ENCODE measurements at regions not wholly inside any gene's neighbourhood (a gene's known extent, or its start where the extent isn't known, plus 50 kb on each side); places are given as distances from the start of the nearest gene placed in this dataset.

- DNase-seq (ENCODE audit: missing footprints) (no peak), ATAC-seq (no peak)
- intact Hi-C loops (cut with DNase I) = no loop called here
Measured at GRCh38 chr12:89951050-89951693, 242.5 kb upstream of the ATP2B1 start.

- no peak for DNase-seq (ENCODE audit: missing footprints)
- intact Hi-C loops (cut with DNase I) = no loop called here
- no peak for ATAC-seq
Measured at GRCh38 chr12:89950421-89950820, 241.8 kb upstream of the ATP2B1 start.

- DNase-seq (ENCODE audit: missing footprints) = no peak
- intact Hi-C loops (cut with DNase I) = no loop called here
Measured at GRCh38 chr12:89949457-89950195, 241.0 kb upstream of the ATP2B1 start.

GRCh38 chr12:89948271-89949175 is 239.9 kb upstream of the ATP2B1 start:
- intact Hi-C loops (cut with DNase I) = no loop called here
- no peak for DNase-seq (ENCODE audit: missing footprints)
- ATAC-seq = no peak

More at GRCh38 chr12:89949457-89950195, 241.0 kb upstream of the ATP2B1 start:
- no peak for ATAC-seq

GRCh38 chr12:89947437-89948270 is 239.0 kb upstream of the ATP2B1 start:
- intact Hi-C loops (cut with DNase I) = no loop called here

GRCh38 chr12:89946518-89947135 is 238.0 kb upstream of the ATP2B1 start:
- ATAC-seq (no peak), DNase-seq (ENCODE audit: missing footprints) (no peak)
- intact Hi-C loops (cut with DNase I) = no loop called here

More at GRCh38 chr12:89947437-89948270, 239.0 kb upstream of the ATP2B1 start:
- no peak for DNase-seq (ENCODE audit: missing footprints)
- ATAC-seq = no peak

- intact Hi-C loops (cut with DNase I) = no loop called here
- no peak for ATAC-seq
Measured at GRCh38 chr12:89945123-89945522, 236.5 kb upstream of the ATP2B1 start.

GRCh38 chr12:89943463-89943862 is 234.8 kb upstream of the ATP2B1 start:
- DNase-seq (ENCODE audit: missing footprints) (no peak), ATAC-seq (no peak)
- intact Hi-C loops (cut with DNase I) = no loop called here

More at GRCh38 chr12:89945123-89945522, 236.5 kb upstream of the ATP2B1 start:
- no peak for DNase-seq (ENCODE audit: missing footprints)

- ATAC-seq (no peak), DNase-seq (ENCODE audit: missing footprints) (no peak)
- intact Hi-C loops (cut with DNase I) = no loop called here
Measured at GRCh38 chr12:89941436-89941835, 232.8 kb upstream of the ATP2B1 start.

- intact Hi-C loops (cut with DNase I) = no loop called here
- DNase-seq (ENCODE audit: missing footprints) (no peak), ATAC-seq (no peak)
Measured at GRCh38 chr12:89939522-89940215, 231.0 kb upstream of the ATP2B1 start.

GRCh38 chr12:89936631-89937030 is 228.0 kb upstream of the ATP2B1 start:
- ATAC-seq (no peak), DNase-seq (ENCODE audit: missing footprints) (no peak)
- intact Hi-C loops (cut with DNase I) = no loop called here

GRCh38 chr12:89935850-89936249 is 227.2 kb upstream of the ATP2B1 start:
- ATAC-seq (no peak), DNase-seq (ENCODE audit: missing footprints) (no peak)
- intact Hi-C loops (cut with DNase I) = no loop called here

- intact Hi-C loops (cut with DNase I) = no loop called here
- DNase-seq (ENCODE audit: missing footprints) (no peak), ATAC-seq (no peak)
Measured at GRCh38 chr12:89933911-89934310, 225.3 kb upstream of the ATP2B1 start.

GRCh38 chr12:89932954-89933353 is 224.3 kb upstream of the ATP2B1 start:
- DNase-seq (ENCODE audit: missing footprints) (no peak), ATAC-seq (no peak)
- intact Hi-C loops (cut with DNase I) = no loop called here

- ATAC-seq = no peak
- intact Hi-C loops (cut with DNase I) = no loop called here
Measured at GRCh38 chr12:89928467-89928866, 219.8 kb upstream of the ATP2B1 start.

GRCh38 chr12:89927226-89927698 is 218.6 kb upstream of the ATP2B1 start:
- DNase-seq (ENCODE audit: missing footprints) = no peak
- no peak for ATAC-seq
- intact Hi-C loops (cut with DNase I) = no loop called here

More at GRCh38 chr12:89928467-89928866, 219.8 kb upstream of the ATP2B1 start:
- DNase-seq (ENCODE audit: missing footprints) = no peak

GRCh38 chr12:89924191-89924590 is 215.6 kb upstream of the ATP2B1 start:
- intact Hi-C loops (cut with DNase I) = no loop called here

More at GRCh38 chr12:89924191-89924590, 215.6 kb upstream of the ATP2B1 start:
- ATAC-seq (no peak), DNase-seq (ENCODE audit: missing footprints) (no peak)
